CD4-positive, alpha-beta T cell (primary cell): ENCODE measurements at regions not wholly inside any gene's neighbourhood (a gene's known extent, or its start where the extent isn't known, plus 50 kb on each side); places are given as distances from the start of the nearest gene placed in this dataset.
"Not testable (repeated sequence)": the region's sequence is repeated elsewhere in the genome, so short reads cannot be mapped to it uniquely, and the experiment has no call there.

Source experiments
- ATAC-seq: fragments of 200-7000 bp; cut with Tn5 transposase; one replicate; pipeline ENCODE4 v1.10.0; 2022; ENCODE audit warnings: mild to moderate bottlenecking; ENCODE audit not compliant: poor library complexity
- CTCF ChIA-PET: fragments of 350-600 bp; sonication (Branson Sonifier 250); formaldehyde crosslinking; loops from one replicate; lab custom pipeline; 2021; ENCODE audit warnings: antibody characterized with exemption, inconsistent platforms; lab: Charles Lee
- POLR2A ChIA-PET: fragments of 350-600 bp; sonication (Branson Sonifier 250); formaldehyde crosslinking; loops from one replicate; lab custom pipeline; 2021; ENCODE audit warnings: antibody characterized with exemption, inconsistent platforms; lab: Charles Lee
- DNase-seq, 14 experiments: peaks; one replicate each; pipeline ENCODE4 v3.0.0-alpha.2; 2013 to 2020; ENCODE audit warnings: mixed read lengths in 2 of 14
- H3K27ac ChIP-seq, 2 donors: one replicate each; pipeline versions ENCODE4 v1.5.1 to v1.7.0; 2013; ENCODE audit warnings: low read length in 2 of 2, low read depth in 1 of 2, mild to moderate bottlenecking in 1 of 2
- H3K27me3 ChIP-seq, 2 experiments: 1 replicate in 1 of 2; 2 replicates in 1 of 2; pipeline versions ENCODE4 v1.6.1 to v1.7.0; 2013; ENCODE audit warnings: low read length in 2 of 2, control low read depth in 1 of 2, mild to moderate bottlenecking in 1 of 2, moderate library complexity in 1 of 2; ENCODE audit not compliant: insufficient read depth in 2 of 2, control insufficient read depth in 1 of 2
- H3K36me3 ChIP-seq: one replicate; pipeline ENCODE4 v1.6.1; 2013; ENCODE audit warnings: low read length, control low read depth; ENCODE audit not compliant: insufficient read depth
- H3K4me1 ChIP-seq: one replicate; pipeline ENCODE4 v1.6.1; 2013; ENCODE audit warnings: low read length, control low read depth; ENCODE audit not compliant: insufficient read depth
- H3K4me3 ChIP-seq: one replicate; pipeline ENCODE4 v1.5.1; 2013; ENCODE audit warnings: mild to moderate bottlenecking, low read length, moderate library complexity
- H3K9me3 ChIP-seq, 2 experiments: 1 replicate in 1 of 2; 2 replicates in 1 of 2; pipeline versions ENCODE4 v1.6.1 to v1.7.0; 2013; ENCODE audit warnings: low read length in 2 of 2, mild to moderate bottlenecking in 2 of 2, control low read depth in 1 of 2, moderate library complexity in 1 of 2; ENCODE audit not compliant: control insufficient read depth in 1 of 2, insufficient read depth in 1 of 2
- H3K27ac Mint-ChIP-seq: one replicate; pipeline ENCODE4 v1.8.0; 2020; ENCODE audit warnings: mixed read lengths
- H3K27me3 Mint-ChIP-seq: one replicate; pipeline ENCODE4 v1.8.0; 2021; ENCODE audit warnings: mixed read lengths
- H3K36me3 Mint-ChIP-seq: one replicate; pipeline ENCODE4 v1.8.0; 2021; ENCODE audit warnings: low read depth, mixed read lengths
- H3K4me1 Mint-ChIP-seq: one replicate; pipeline ENCODE4 v1.8.0; 2021; ENCODE audit warnings: low read depth, mixed read lengths
- H3K4me3 Mint-ChIP-seq: one replicate; pipeline ENCODE4 v1.8.0; 2020; ENCODE audit warnings: mild to moderate bottlenecking, mixed read lengths
- H3K9me3 Mint-ChIP-seq: one replicate; pipeline ENCODE4 v1.8.0; 2020; ENCODE audit warnings: mixed read lengths
- CTCF ChIP-seq: fragments of 200-600 bp; IDR thresholded peaks from one replicate; pipeline ENCODE4 v1.8.0; 2022; ENCODE audit warnings: antibody characterized with exemption, mild to moderate bottlenecking
- intact Hi-C, 2 experiments: fragments of 100-400 bp; cut with DNase I in 1 of 2; cut with micrococcal nuclease in 1 of 2; formaldehyde crosslinking; loops; one replicate each; pipeline versions ENCODE4 v1.15.1 to v1.9.0; 2023 to 2025; cut with DNase I, micrococcal nuclease

GRCh38 chr18:40148960-40149359 lies 1806.1 kb upstream of the PIK3C3 start:
- Histone ChIP-seq H3K27ac (no peak overlapping the region), H3K4me1 (no peaks in the 10 kb centered on the region), H3K4me3 (no peak overlapping the region), H3K9me3 (peaks cover 0 to 6% of the 10 kb centered on the region in 2 experiments), H3K27me3 (no peaks in the 10 kb centered on the region), H3K36me3 (no peaks in the 10 kb centered on the region)
- H3K36me3 Mint-ChIP-seq = no peaks in the 10 kb centered on the region
- no peaks in the 10 kb centered on the region for H3K4me1 Mint-ChIP-seq
- intact Hi-C loops = no loop called here
- no peaks in the 10 kb centered on the region for H3K27me3 Mint-ChIP-seq
- ChIA-PET POLR2A (no interaction called here), CTCF (no interaction called here)
- H3K9me3 Mint-ChIP-seq = peaks cover 11% of the 10 kb centered on the region
- H3K4me3 Mint-ChIP-seq = no peak overlapping the region
- DNase-seq (no peak), ATAC-seq (no peak)
- TF ChIP-seq CTCF = no peak
- no peak overlapping the region for H3K27ac Mint-ChIP-seq

- H3K36me3 Mint-ChIP-seq = no peaks in the 10 kb centered on the region
- DNase-seq (no peak), ATAC-seq (no peak)
- ChIA-PET POLR2A (no interaction called here), CTCF (no interaction called here)
- H3K9me3 Mint-ChIP-seq = peaks cover 17% of the 10 kb centered on the region
- H3K36me3 ChIP-seq = no peaks in the 10 kb centered on the region
- no peaks in the 10 kb centered on the region for H3K4me1 Mint-ChIP-seq
- H3K4me3 ChIP-seq = no peak overlapping the region
- no peaks in the 10 kb centered on the region for H3K27me3 Mint-ChIP-seq
- H3K4me1 ChIP-seq = no peaks in the 10 kb centered on the region
- intact Hi-C loops = no loop called here
- H3K9me3 ChIP-seq = peaks cover 4 to 8% of the 10 kb centered on the region in 2 experiments
- H3K27ac Mint-ChIP-seq = no peak overlapping the region
- H3K4me3 Mint-ChIP-seq = no peak overlapping the region
- TF ChIP-seq CTCF = no peak
- no peaks in the 10 kb centered on the region for H3K27me3 ChIP-seq
- no peak overlapping the region for H3K27ac ChIP-seq
Observed at GRCh38 chr18:40133253-40133652, 1821.8 kb upstream of the PIK3C3 start.

GRCh38 chr18:40132438-40132837 lies 1822.6 kb upstream of the PIK3C3 start:
- H3K4me3 ChIP-seq, H3K4me3 Mint-ChIP-seq, H3K4me1 ChIP-seq, H3K27me3 Mint-ChIP-seq, CTCF ChIA-PET, H3K36me3 Mint-ChIP-seq, DNase-seq, ATAC-seq, H3K36me3 ChIP-seq, intact Hi-C loops, H3K27ac ChIP-seq, H3K27ac Mint-ChIP-seq, H3K9me3 ChIP-seq, POLR2A ChIA-PET, H3K4me1 Mint-ChIP-seq, H3K27me3 ChIP-seq: not testable (repeated sequence)
- H3K9me3 Mint-ChIP-seq = peaks cover 16% of the 10 kb centered on the region

- no peak for TF ChIP-seq CTCF
- H3K9me3 Mint-ChIP-seq = peaks cover 9% of the 10 kb centered on the region
- Histone ChIP-seq H3K4me3 (no peak overlapping the region), H3K27ac (no peak overlapping the region), H3K4me1 (no peaks in the 10 kb centered on the region), H3K9me3 (peaks cover 0 to 12% of the 10 kb centered on the region in 2 experiments), H3K27me3 (no peaks in the 10 kb centered on the region), H3K36me3 (no peaks in the 10 kb centered on the region)
- CTCF ChIA-PET = no interaction called here
- no peaks in the 10 kb centered on the region for H3K27me3 Mint-ChIP-seq
- no peaks in the 10 kb centered on the region for H3K4me1 Mint-ChIP-seq
- DNase-seq = no peak
- no peak overlapping the region for H3K4me3 Mint-ChIP-seq
- no peaks in the 10 kb centered on the region for H3K36me3 Mint-ChIP-seq
- intact Hi-C loops = no loop called here
- POLR2A ChIA-PET = no interaction called here
- no peak for ATAC-seq
- H3K27ac Mint-ChIP-seq = no peak overlapping the region
Observed at GRCh38 chr18:40124107-40124506, 1830.9 kb upstream of the PIK3C3 start.
